Uterus (tissue), 2 donors: ENCODE measurements at regions not wholly inside any gene's neighbourhood (a gene's known extent, or its start where the extent isn't known, plus 50 kb on each side); places are given as distances from the start of the nearest gene placed in this dataset.

Experiments
- POLR2A ChIP-seq, 2 donors: fragments of 450-650 bp; IDR thresholded peaks; one replicate each; pipeline ENCODE4 v1.6.1; 2016; ENCODE audit warnings: antibody characterized with exemption in 2 of 2, mild to moderate bottlenecking in 1 of 2, moderate library complexity in 1 of 2
- TF ChIP-seq, protein P1 (sequence below), 4 experiments: fragments of 200-600 bp in 2 of 4; fragments of 450-650 bp in 2 of 4; sonication (generic) in 2 of 4; IDR thresholded peaks; one replicate each; pipeline ENCODE4 v1.5.1; 2016 to 2019; ENCODE audit warnings: antibody characterized with exemption in 4 of 4, mild to moderate bottlenecking in 2 of 4, moderate library complexity in 1 of 4

DNA sequence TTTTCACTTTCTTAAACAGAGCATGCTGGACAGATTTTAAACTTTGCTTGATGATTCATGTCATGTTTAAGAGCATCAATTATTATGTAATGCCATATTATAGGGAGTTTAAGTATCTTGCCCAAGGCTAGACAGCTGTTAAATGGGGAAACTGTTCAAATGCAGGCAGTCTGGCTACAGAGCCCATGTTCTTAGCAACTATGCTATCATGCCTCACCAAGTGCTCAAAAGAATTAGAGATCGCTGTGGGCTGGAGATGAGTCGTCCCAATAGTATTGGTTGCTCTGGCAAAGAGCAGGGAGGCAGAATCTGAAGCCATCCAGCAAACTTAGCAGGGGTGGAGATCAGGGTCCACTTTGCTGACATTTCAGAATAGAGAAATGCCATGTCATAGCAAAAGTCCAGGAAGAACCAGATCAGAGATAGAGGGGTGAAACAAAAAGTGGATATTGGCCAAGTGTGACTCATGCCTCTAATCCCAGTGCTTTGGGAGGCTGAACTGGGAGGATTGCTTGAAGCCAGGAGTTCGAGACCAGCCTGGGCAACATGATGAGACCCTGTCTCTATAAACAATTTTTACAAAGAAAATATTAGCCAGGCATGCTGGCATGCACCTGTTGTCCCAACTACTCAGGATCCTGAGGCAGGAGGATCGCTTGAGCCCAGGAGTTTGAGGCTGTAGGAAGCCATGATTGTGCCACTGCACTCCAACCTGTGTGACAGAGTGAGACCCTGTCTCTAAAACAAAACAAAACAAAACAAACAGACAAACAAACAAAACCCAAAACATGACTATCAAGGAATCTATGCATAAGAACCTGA lies 57.8 kb downstream of the BAMBI start:
- TF ChIP-seq, protein P1, sequence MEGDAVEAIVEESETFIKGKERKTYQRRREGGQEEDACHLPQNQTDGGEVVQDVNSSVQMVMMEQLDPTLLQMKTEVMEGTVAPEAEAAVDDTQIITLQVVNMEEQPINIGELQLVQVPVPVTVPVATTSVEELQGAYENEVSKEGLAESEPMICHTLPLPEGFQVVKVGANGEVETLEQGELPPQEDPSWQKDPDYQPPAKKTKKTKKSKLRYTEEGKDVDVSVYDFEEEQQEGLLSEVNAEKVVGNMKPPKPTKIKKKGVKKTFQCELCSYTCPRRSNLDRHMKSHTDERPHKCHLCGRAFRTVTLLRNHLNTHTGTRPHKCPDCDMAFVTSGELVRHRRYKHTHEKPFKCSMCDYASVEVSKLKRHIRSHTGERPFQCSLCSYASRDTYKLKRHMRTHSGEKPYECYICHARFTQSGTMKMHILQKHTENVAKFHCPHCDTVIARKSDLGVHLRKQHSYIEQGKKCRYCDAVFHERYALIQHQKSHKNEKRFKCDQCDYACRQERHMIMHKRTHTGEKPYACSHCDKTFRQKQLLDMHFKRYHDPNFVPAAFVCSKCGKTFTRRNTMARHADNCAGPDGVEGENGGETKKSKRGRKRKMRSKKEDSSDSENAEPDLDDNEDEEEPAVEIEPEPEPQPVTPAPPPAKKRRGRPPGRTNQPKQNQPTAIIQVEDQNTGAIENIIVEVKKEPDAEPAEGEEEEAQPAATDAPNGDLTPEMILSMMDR (IDR thresholded peaks at IDR 0.05): no peak
- TF ChIP-seq POLR2A (IDR thresholded peaks at IDR 0.05): no peak
